B cell (primary cell): ENCODE measurements at regions not wholly inside any gene's neighbourhood (a gene's known extent, or its start where the extent isn't known, plus 50 kb on each side); places are given as distances from the start of the nearest gene placed in this dataset.

Experiments
- EZH2 ChIP-seq: IDR thresholded peaks from 2 replicates; pipeline ENCODE4 v1.6.1; 2012; ENCODE audit warnings: borderline replicate concordance, low read depth, mild to moderate bottlenecking, moderate library complexity, low read length; ENCODE audit not compliant: insufficient read depth, poor library complexity, severe bottlenecking
- TF ChIP-seq, protein P1 (sequence below): fragments of 200-600 bp; IDR thresholded peaks from one replicate; pipeline ENCODE4 v1.8.0; 2022; ENCODE audit warnings: antibody characterized with exemption, mild to moderate bottlenecking

DNA sequence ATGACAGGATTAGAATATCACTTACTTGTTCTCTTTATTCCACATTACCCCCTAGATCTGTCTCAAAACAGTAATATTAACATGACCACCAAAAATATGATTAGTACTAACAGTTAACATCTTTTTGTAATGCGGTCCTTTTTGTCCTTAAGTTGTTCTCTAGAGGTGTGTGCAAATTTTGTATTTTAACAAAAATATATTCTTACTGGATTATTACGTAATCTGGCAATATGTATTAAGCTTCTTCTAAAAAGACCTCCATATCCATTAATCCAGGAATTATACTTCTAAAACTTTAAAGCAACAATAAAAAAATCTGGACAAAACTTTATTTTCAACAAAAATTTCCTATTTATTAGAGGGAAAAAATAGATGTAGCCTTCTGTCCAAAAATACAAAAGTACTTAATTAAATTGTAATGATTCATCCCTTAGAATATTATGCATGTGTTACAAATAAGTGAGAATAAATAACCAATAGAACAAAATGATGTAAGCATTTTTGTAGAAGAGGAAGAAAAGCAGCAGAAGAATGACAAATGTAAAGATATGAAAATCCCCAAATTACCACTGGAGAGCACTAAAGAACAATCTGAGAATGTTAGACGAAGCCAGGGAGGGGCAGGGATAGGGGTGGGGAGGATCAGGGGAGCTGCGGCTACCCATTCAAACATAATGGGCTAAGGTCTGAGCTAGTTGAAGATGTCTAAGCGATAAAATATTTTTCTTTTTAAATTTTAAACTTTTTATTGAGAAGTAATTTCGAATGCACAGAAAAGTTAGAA is 945.6 kb downstream of the MCTP2 start:
- TF ChIP-seq, protein P1, sequence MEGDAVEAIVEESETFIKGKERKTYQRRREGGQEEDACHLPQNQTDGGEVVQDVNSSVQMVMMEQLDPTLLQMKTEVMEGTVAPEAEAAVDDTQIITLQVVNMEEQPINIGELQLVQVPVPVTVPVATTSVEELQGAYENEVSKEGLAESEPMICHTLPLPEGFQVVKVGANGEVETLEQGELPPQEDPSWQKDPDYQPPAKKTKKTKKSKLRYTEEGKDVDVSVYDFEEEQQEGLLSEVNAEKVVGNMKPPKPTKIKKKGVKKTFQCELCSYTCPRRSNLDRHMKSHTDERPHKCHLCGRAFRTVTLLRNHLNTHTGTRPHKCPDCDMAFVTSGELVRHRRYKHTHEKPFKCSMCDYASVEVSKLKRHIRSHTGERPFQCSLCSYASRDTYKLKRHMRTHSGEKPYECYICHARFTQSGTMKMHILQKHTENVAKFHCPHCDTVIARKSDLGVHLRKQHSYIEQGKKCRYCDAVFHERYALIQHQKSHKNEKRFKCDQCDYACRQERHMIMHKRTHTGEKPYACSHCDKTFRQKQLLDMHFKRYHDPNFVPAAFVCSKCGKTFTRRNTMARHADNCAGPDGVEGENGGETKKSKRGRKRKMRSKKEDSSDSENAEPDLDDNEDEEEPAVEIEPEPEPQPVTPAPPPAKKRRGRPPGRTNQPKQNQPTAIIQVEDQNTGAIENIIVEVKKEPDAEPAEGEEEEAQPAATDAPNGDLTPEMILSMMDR: no peak
- no peak for TF ChIP-seq EZH2
